CD4-positive, alpha-beta T cell treated with Interleukin-12 subunit alpha and Interleukin-12 subunit beta, for 1 hour (primary cell): ENCODE measurements at regions not wholly inside any gene's neighbourhood (a gene's known extent, or its start where the extent isn't known, plus 50 kb on each side); places are given as distances from the start of the nearest gene placed in this dataset.

Experiments used
- DNase-seq: peaks from one replicate; pipeline ENCODE4 v3.0.0-alpha.2; 2020

GRCh38 chr10:2128991-2129390 lies 391.7 kb upstream of the ADARB2 start:
- DNase-seq, result no peak

- DNase-seq, result no peak
Measured at GRCh38 chr10:2124135-2124534, 386.8 kb upstream of the ADARB2 start.

GRCh38 chr10:2122431-2123124 lies 385.3 kb upstream of the ADARB2 start:
- DNase-seq, result no peak

DNA sequence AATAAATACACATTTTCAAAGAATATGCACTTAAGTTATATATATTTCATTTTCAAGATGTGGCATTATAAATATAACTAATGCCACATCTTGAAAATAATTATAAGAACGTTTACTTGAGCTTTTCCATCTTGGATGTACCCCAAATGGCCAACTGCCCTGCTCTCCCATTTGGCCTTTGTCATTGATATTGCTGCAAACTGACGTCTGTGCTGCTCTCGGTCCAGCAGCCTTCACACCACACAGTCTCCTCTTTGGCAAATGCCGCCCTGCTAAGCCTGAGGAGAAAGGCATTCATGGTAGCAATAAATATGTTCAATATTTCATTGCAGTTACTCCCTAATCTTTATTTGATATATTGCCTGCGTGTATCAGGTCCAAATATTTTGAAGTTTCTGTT lies 384.6 kb upstream of the ADARB2 start:
- DNase-seq, result no peak

DNA sequence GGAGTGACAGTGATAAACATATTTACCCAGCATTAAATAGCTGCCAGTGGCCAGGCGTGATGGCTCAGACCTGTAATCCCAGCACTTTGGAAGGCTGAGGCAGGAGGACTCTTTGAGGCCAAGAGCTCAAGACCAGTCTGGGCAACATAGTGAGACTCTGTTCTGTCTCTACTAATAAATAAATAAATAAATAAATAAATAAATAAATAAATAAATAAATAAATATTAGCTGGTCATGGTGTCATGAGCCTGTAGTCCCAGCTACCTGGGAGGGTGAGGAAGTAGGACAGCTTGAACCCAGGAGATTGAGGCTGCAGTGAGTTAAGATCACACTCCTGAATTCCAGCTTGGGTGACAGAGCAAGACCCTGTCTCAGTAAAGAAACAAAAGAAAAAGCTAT lies 384.0 kb upstream of the ADARB2 start:
- no peak for DNase-seq

GRCh38 chr10:2120746-2121145 lies 383.4 kb upstream of the ADARB2 start:
- no peak for DNase-seq

GRCh38 chr10:2119316-2119715 lies 382.0 kb upstream of the ADARB2 start:
- DNase-seq, result no peak

- no peak for DNase-seq
Measured at GRCh38 chr10:2118201-2118600, 380.9 kb upstream of the ADARB2 start.

GRCh38 chr10:2117641-2118040 lies 380.3 kb upstream of the ADARB2 start:
- DNase-seq, result no peak

- no peak for DNase-seq
Measured at GRCh38 chr10:2111965-2112364, 374.6 kb upstream of the ADARB2 start.

DNA sequence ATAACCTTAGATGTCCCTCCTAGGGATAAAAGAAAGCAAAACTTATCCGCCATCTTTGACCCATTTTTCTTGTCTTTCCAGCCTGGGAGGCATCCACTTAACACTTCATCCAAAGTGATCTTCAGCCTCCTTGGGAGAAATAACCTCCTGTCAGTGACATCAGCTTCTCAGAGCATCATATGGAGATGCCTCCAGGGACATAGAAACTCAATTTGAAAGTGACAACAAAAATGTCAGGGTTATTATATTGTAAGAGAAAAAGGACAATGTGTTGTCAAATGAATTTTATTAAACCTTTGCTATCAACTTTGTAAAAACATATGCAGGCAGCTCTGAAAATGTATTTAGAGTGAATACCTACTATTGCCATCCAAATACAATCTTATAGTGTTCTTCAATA lies 371.2 kb upstream of the ADARB2 start:
- no peak for DNase-seq

- DNase-seq, result no peak
Measured at GRCh38 chr10:2106641-2107040, 369.3 kb upstream of the ADARB2 start.

DNA sequence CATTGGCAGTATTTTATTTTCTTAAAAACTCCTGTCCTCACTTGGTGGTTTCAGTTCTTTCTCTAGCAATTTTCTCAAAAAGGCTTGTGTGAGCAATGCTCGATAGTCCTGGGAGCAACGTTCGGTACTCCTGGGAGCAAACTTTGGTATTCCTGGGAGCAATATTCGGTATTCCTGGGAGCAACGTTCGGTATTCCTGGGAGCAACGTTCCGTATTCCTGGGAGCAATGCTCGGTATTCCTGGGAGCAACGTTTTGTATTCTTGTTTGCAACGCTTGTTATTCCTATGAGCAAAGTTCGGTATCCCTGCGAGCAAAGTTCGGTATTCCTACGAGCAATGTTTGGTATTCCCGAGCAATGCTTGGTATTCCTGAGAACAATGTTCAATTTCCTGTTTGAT lies 362.0 kb upstream of the ADARB2 start:
- DNase-seq, result no peak

DNA sequence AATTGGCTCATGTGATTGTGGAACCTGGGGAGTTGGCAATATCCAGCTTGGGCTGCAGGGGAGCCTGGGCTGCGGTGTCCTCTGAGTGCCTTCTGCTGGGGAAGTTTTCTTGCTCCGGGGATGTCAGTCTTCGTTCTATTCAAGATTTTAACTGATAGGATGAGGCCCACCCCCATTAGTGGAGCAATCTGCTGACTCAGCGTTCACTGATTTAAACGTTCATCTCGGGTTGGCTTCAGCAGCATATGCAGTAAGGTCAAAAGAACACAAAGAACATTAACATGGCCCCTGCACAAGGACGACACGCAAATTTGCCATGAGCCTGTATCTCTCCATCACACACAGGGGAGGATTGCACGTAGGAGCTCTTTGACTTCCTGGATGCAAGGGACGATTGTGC lies 360.6 kb upstream of the ADARB2 start:
- DNase-seq, result no peak

GRCh38 chr10:2094171-2094570 lies 356.8 kb upstream of the ADARB2 start:
- DNase-seq, result no peak

DNA sequence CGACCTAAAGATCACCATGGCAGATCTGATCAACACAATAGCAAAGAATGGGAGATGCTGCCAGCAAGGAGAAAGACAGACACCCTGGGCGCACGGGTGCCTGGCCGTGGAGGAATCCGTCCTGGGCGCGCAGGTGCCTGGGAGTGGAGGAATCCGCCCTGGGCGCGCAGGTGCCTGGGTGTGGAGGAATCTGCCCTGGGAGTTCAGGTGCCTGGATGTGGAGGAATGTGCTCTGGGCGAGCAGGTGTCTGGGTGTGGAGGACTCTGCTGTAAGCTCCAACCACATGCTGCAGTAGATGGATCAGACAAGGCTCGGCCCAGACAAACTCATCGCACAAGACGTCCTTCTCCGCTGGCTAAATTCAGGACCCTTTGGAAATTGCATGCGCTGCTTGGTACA lies 346.3 kb upstream of the ADARB2 start:
- DNase-seq, result no peak

DNA sequence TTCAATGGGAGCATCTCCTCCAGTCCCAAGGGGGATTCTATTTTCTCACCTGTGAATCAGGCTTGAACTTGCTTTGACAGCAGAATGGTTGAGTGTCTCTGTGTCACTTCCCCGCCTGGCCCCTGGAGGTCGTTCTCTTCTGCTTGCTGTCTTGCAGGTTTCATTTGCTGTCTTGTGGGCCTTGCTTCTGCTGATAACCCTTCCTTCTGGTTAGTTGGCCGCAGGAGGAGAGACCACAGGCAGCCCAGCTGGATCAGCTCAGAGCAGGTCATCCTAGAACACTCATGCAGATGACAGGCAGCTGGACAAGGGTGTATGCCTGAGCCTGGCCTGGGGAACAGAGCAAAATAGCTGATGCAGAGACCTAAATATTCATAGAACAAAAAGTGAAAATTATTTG lies 344.2 kb upstream of the ADARB2 start:
- DNase-seq, result no peak

DNA sequence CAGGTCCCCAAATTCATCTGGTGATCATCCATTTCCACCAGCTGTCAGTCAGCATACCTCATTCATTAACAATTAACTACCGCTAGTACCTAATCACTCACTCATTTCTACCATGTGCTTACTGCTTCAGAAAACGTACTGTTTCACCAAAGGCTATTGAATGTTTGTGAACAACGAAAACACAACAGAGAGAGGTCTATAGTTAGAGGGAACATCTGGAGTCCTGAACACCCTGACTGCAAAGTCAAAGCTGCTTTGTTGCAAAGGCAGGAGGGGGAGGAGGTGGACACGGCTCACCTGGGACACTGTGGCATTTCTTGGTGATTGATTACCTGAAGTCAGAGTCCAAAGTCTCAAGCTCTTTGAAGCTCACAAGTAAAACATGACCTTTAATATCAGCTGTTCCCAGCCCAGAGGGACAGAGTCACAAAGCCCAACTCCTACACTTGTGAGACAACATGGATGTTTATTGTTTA lies 342.3 kb upstream of the ADARB2 start:
- DNase-seq, result no peak

- no peak for DNase-seq
Measured at GRCh38 chr10:2077231-2077630, 339.9 kb upstream of the ADARB2 start.

DNA sequence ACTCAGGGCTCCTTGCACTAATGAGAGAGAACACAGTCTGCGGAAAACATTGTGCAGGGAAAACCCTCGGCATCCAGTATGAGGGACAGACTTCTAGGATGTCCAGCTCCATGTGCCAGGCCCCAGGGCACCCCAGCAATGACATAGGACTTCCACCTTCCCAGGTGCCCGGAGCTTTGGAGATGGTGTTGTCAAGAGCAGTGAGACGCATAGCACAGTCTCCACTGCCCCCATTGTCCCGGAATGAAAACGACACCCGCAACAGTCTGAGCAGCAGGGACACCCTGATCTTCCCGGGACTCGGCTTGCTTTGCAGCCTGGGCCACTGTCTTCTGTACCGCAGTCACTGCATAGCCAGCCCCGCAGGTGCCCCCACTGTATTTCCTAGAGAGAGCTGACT lies 339.2 kb upstream of the ADARB2 start:
- DNase-seq, result no peak

GRCh38 chr10:2067015-2067414 lies 329.7 kb upstream of the ADARB2 start:
- DNase-seq, result no peak

DNA sequence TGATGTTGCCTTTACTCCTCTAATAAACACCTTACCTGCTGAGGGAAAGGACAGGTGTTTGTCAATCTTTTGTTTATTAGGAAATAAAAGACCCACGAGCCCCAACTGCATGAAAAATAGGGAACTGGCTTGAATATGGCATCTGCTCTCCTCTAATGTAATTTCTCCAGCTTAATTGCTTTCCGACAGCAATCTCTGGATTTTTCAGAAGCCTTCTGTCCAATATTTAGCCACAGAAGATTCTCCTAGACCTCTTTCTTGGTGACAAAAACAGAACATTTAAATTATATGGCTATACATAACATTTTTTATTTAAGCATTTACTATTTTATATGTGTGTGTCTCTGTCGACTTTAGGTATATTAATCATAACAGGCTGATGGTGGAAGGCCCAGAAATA lies 317.4 kb upstream of the ADARB2 start:
- no peak for DNase-seq

GRCh38 chr10:2053805-2054204 lies 316.5 kb upstream of the ADARB2 start:
- no peak for DNase-seq

DNA sequence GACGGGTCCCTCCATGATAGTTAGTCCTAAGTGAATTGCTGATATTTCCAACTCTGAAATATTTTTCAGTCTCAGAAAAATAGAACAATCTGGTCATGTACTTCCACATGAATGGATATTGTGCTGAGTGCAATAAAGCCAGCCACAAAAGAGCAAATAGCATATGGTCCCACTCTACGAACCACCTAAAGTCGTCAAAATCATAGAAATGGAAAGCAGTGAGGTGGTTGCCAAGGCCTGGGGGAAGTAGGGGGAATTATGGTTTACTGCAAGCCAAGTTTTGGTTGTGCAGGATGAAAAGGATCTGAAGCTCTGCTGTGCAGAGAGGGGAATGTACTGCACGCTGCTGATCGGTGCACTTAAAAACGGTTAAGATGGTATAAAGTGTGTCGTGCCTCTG lies 313.8 kb upstream of the ADARB2 start:
- DNase-seq, result no peak

GRCh38 chr10:2049560-2049959 lies 312.2 kb upstream of the ADARB2 start:
- no peak for DNase-seq
